Lung (tissue), 11 donors: ENCODE measurements at regions not wholly inside any gene's neighbourhood (a gene's known extent, or its start where the extent isn't known, plus 50 kb on each side); places are given as distances from the start of the nearest gene placed in this dataset.

Experiments used
- ATAC-seq: fragments of 200-7000 bp; cut with Tn5 transposase; one replicate; pipeline ENCODE4 v1.9.1; 2020; ENCODE audit warnings: moderate number of reproducible peaks; ENCODE audit not compliant: insufficient read depth, low FRiP score
- DNase-seq, 3 donors: peaks; one replicate each; pipeline ENCODE4 v3.0.0-alpha.2; 2013 to 2017
- H3K27ac ChIP-seq, 2 donors: one replicate each; pipeline ENCODE4 v1.5.1; 2013; ENCODE audit warnings: mild to moderate bottlenecking in 2 of 2, moderate library complexity in 2 of 2, control low read depth in 1 of 2, inconsistent platforms in 1 of 2, low read depth in 1 of 2, low read length in 1 of 2
- H3K27me3 ChIP-seq, 3 donors: one replicate each; pipeline ENCODE4 v1.5.1; 2013; ENCODE audit warnings: low read length in 2 of 3; ENCODE audit not compliant: control insufficient read depth in 3 of 3, insufficient read depth in 3 of 3
- H3K36me3 ChIP-seq, 4 donors: one replicate each; pipeline ENCODE4 v1.5.1; 2013; ENCODE audit warnings: low read length in 4 of 4, mild to moderate bottlenecking in 1 of 4, moderate library complexity in 1 of 4; ENCODE audit not compliant: control insufficient read depth in 4 of 4, insufficient read depth in 4 of 4
- H3K4me1 ChIP-seq, 5 donors: one replicate each; pipeline ENCODE4 v1.5.1; 2013; ENCODE audit warnings: low read length in 5 of 5, mild to moderate bottlenecking in 2 of 5, moderate library complexity in 1 of 5; ENCODE audit not compliant: control insufficient read depth in 5 of 5, insufficient read depth in 5 of 5
- H3K4me3 ChIP-seq: one replicate; pipeline ENCODE4 v1.5.1; 2013; ENCODE audit warnings: mild to moderate bottlenecking, control low read depth, moderate library complexity
- H3K9ac ChIP-seq, 2 donors: one replicate each; pipeline ENCODE4 v1.5.1; 2013; ENCODE audit warnings: low read length in 2 of 2, control low read depth in 1 of 2; ENCODE audit not compliant: insufficient read depth in 1 of 2
- H3K9me3 ChIP-seq, 4 donors: one replicate each; pipeline ENCODE4 v1.5.1; 2013; ENCODE audit warnings: low read length in 3 of 4, mild to moderate bottlenecking in 1 of 4, moderate library complexity in 1 of 4; ENCODE audit not compliant: control insufficient read depth in 4 of 4, insufficient read depth in 3 of 4
- CTCF ChIP-seq: IDR thresholded peaks from 2 replicates; pipeline ENCODE4 v1.5.1; 2012; ENCODE audit warnings: mild to moderate bottlenecking; ENCODE audit errors: control extremely low read depth, extremely low read depth
- WGBS, 2 donors: extraction: QIAGEN DNeasy Blood & Tissue Kit; methylation state at CpG; one replicate each; pipeline ENCODE4 v1.1.7; 2013; 5-methylcytosine and 5-hydroxymethylcytosine counted together
- donor health status: control.
- donor health status: control.
- donor health status: Bipolar disorder and iron deficiency.
- donor health status: healthy.
- donor health status: DM: yes; HTN: yes; CAD: no.

DNA sequence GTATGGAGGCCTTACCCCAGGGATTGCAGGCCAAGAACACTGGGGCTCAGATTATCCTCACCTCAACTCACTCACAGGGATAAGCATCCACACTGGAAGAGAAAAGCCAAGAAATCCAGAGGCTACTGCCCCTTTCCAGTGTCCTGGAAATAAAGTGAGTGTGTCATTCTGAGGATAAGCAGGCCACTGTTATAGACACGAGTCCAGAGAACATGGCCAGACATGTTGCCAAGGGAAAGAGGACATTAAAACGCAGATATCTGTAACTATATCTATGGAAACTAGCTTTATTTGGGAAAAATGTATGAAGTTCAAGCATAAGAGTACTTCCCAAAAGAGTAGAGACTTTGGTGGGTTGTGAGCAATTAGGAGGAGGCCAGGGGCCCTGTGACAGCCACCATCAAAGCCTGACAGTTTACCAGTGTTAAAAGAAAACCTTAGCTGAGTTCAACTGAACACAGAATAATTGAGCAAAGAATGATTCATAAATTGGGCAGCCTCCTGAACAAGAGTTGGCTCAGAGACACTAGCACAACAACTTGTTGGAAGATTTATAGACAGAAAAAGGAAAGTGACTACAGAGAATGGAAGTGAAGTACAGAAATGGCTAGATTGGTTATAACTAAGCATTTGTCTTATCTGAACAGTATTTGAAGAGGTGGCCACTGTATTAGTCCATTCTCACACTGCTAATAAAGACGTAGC lies 1222.2 kb downstream of the STIM2 start:
- no peak for DNase-seq
- TF ChIP-seq CTCF: no peak
- 78 to 88% methylated on average over 3 of the region's 3 CpGs for WGBS, 2 donors

GRCh38 chr4:28092610-28093009 lies 1232.0 kb downstream of the STIM2 start:
- no peak for TF ChIP-seq CTCF
- H3K36me3 ChIP-seq: no peaks in the 10 kb centered on the region
- H3K4me3 ChIP-seq: no peak overlapping the region
- H3K9ac ChIP-seq: no peak overlapping the region
- 53 to 80% methylated on average over 1 of the region's 1 CpG for WGBS, 2 donors
- H3K4me1 ChIP-seq: no peaks in the 10 kb centered on the region
- DNase-seq: no peak
- H3K9me3 ChIP-seq: no peaks in the 10 kb centered on the region
- no peak overlapping the region for H3K27ac ChIP-seq
- H3K27me3 ChIP-seq: no peaks in the 10 kb centered on the region
- ATAC-seq: no peak

More for the DNA sequence above, 1222.2 kb downstream of the STIM2 start:
- Histone ChIP-seq H3K4me1 (no peaks in the 10 kb centered on the region), H3K9ac (no peak overlapping the region), H3K9me3 (peaks cover 0 to 8% (median 3%) of the 10 kb centered on the region in 4 donors), H3K4me3 (no peak overlapping the region), H3K27ac (no peak overlapping the region), H3K36me3 (no peaks in the 10 kb centered on the region), H3K27me3 (no peaks in the 10 kb centered on the region)
- no peak for ATAC-seq

DNA sequence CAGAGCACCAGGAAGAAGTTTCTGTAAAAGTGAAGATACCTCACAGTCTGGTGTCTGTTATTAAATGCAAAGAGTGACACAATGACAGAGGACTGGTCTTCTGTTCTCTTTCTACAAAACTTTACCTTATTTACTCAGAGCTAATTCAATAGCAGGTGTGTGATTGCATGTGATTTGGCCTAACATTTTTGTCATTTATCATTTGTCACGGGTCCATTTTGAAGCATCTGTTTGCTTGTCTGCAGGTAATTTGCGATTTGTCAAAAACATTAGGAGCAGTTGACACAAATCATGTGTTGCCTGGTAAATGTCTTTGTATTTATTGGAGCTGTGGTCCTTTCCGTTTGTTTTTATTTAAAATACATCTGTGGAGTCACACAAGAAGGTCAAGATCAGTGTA lies 1232.4 kb downstream of the STIM2 start:
- DNase-seq (no peak), ATAC-seq (no peak)
- Histone ChIP-seq H3K4me3 (no peak overlapping the region), H3K27me3 (no peaks in the 10 kb centered on the region), H3K36me3 (no peaks in the 10 kb centered on the region), H3K9me3 (no peaks in the 10 kb centered on the region), H3K27ac (no peak overlapping the region), H3K9ac (no peak overlapping the region), H3K4me1 (no peaks in the 10 kb centered on the region)
- whole genome bisulfite sequencing, 2 donors: 51% methylated on average over 3 of the region's 3 CpGs
- TF ChIP-seq CTCF: no peak

GRCh38 chr4:28101583-28101982 lies 1240.9 kb downstream of the STIM2 start:
- Histone ChIP-seq H3K27me3 (no peaks in the 10 kb centered on the region), H3K9me3 (no peaks in the 10 kb centered on the region), H3K4me3 (no peak overlapping the region), H3K36me3 (no peaks in the 10 kb centered on the region), H3K27ac (no peak overlapping the region), H3K9ac (no peak overlapping the region), H3K4me1 (no peaks in the 10 kb centered on the region)
- ATAC-seq: no peak
- no peak for TF ChIP-seq CTCF
- WGBS, 2 donors: 64 to 73% methylated on average over 2 of the region's 2 CpGs
- no peak for DNase-seq
